ENCODE measurements at regions not wholly inside any gene's neighbourhood (a gene's known extent, or its start where the extent isn't known, plus 50 kb on each side); places are given as distances from the start of the nearest gene placed in this dataset.

DNA sequence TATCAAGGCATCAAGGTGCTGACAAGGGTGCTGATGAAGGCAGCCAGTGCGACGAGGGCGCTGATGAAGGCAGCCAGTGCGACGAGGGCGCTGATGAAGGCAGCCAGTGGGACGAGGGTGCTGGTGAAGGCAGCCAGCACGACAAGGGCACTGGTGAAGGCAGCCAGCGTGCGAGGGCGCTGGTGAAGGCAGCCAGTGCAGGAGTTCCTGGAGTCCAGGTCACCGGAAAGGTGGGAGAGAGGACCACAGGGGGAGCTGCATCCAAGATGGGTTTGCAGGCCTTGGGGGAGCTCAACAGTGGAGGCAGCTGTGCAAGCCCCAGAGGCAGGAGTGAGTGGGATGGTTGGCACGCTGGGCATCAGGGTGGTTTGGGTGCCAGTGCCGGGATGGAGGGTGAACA, 176.3 kb downstream of the TBXT start:
- TF ChIP-seq, protein P1, sequence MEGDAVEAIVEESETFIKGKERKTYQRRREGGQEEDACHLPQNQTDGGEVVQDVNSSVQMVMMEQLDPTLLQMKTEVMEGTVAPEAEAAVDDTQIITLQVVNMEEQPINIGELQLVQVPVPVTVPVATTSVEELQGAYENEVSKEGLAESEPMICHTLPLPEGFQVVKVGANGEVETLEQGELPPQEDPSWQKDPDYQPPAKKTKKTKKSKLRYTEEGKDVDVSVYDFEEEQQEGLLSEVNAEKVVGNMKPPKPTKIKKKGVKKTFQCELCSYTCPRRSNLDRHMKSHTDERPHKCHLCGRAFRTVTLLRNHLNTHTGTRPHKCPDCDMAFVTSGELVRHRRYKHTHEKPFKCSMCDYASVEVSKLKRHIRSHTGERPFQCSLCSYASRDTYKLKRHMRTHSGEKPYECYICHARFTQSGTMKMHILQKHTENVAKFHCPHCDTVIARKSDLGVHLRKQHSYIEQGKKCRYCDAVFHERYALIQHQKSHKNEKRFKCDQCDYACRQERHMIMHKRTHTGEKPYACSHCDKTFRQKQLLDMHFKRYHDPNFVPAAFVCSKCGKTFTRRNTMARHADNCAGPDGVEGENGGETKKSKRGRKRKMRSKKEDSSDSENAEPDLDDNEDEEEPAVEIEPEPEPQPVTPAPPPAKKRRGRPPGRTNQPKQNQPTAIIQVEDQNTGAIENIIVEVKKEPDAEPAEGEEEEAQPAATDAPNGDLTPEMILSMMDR (IDR thresholded peaks at IDR 0.05; ENCODE audit: low read depth, low read length, missing control alignments), result no peak
- DNase-seq (ENCODE audit: low read depth), result no peak
- no peak overlapping the region for H3K4me3 ChIP-seq (ENCODE audit: low read depth, low read length)
- in situ Hi-C loops (cut with HindIII; ENCODE audit: low sequenced_read_pairs), result no loop called here

DNA sequence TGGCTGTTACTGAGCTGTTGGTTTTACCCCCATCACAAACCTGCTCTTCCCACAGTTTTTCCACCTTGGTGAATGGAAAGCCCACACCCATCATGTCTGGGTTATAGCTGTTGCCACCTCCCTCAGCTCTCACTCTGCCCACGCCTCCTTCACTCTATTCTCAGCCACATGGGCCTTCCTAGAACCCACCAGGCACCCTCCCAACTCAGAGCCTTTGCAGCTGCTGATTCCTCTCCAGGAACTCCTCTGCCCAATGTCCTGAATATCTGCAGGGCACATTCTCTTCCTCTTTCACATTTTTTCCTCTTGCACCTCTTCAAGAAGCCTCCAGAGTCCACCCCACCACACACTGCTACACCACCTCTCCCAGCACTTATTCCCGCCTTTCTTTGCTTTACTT, 177.4 kb downstream of the TBXT start:
- no peak for DNase-seq (ENCODE audit: low read depth)
- TF ChIP-seq, protein P1 (IDR thresholded peaks at IDR 0.05; ENCODE audit: low read depth, low read length, missing control alignments), result no peak
- in situ Hi-C loops (cut with HindIII; ENCODE audit: low sequenced_read_pairs), result no loop called here
- no peak overlapping the region for H3K4me3 ChIP-seq (ENCODE audit: low read depth, low read length)

DNA sequence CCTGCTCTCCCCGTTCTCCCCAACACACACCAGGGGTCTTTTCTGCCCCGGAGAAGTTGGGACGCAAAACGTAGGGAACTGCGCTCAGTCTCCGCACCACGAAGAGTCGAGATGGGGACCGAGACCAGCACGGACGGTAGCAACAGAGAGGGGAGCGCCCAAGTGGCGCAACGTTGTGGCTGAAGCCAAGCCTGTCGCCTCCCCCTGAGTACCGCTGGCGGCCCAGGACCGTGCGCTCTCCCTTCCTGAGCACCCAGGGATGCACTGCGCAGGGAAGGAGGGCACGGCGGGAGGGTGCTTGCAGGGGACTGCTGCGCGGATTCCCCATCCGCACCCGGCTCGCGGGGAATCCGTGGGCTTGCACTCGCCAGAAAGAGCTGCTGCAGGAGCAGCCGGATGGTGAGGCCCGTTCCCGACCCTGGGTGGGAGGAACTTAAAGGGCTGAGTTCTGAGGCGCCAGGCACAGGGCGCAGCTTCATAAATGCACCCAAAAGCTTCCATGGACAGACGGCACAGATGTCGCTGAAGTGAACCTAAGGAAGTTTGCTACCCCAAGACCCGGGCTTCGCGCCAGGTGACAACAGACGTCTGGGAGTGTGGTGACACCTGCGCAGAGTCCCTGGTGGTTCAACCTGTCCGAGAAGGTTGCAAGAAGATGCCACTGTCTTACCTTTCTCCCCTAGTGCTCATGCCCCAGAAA, 178.7 kb downstream of the TBXT start:
- TF ChIP-seq, protein P1 (IDR thresholded peaks at IDR 0.05; ENCODE audit: low read depth, low read length, missing control alignments), result no peak
- peak overlapping the region; percentile 51 for H3K4me3 ChIP-seq (ENCODE audit: low read depth, low read length)
- no peak for DNase-seq (ENCODE audit: low read depth)
- in situ Hi-C loops (cut with HindIII; ENCODE audit: low sequenced_read_pairs), result no loop called here

DNA sequence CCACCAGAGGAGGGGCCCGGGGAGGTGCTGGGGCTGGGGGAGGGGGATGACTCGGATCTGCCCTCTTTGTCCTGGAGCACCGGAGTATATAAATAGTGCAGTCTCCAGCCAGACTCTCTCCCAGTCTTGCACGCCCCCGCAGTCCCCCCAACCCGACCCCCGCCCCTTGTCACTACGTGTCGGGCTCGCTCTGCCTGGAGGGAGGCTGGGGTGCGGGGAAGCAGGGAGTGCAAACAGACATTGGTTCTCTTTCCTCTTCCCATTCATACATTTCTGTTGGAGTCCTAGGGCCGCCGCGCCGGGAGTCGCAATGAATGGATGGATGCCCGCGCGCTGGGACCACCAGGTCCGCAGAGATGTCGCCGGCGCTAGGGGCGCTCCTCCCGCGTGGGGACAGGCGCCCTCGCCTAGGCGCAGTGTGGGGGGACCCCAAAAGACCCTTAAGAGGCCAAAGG, 179.3 kb downstream of the TBXT start:
- TF ChIP-seq, protein P1 (IDR thresholded peaks at IDR 0.05; ENCODE audit: low read depth, low read length, missing control alignments), result no peak
- in situ Hi-C loops (cut with HindIII; ENCODE audit: low sequenced_read_pairs), result no loop called here
- DNase-seq (ENCODE audit: low read depth), result no peak
- peak overlapping the region; percentile 51 for H3K4me3 ChIP-seq (ENCODE audit: low read depth, low read length)

DNA sequence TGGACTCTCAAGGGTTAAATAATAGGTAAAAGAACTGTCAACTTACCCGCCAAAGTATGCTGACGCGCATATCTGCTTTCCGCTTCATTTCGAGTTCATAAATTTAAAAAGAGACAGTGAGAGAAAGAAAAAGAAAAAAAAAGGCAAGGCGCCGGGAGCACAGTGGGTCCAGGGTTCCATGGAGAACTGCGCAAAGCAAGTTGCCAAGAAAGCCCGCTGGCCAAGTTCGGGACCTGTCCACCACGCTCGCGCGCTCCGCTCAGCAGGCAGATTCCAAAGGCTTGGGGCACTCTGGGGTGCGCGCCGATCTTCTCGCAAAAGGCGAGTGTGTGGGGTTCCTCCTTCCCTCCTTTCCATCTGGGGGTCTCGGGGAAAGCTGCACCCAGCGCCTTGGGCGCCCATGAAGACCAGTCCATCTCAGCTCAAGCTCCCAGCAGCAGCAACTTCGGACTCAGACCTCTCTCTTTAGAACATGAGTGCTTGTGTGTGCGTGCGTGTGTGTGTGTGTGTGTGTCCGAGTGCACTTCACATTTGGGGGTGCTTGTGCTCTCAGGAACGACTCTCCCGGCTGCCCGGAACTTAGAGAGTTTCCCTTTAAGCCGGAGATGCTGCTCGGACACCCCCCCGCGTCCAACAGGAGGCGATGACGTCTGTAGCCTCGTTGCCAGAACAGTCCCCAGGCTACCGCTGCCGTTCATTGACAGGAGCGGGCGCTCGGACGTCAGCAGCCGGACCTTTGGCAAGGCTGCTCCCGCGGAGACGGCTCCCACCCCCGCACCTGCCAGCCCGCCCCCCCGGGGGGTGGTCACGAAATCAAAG, 180.0 kb downstream of the TBXT start:
- peak; percentile 87 for DNase-seq (ENCODE audit: low read depth)
- in situ Hi-C loops (cut with HindIII; ENCODE audit: low sequenced_read_pairs), result no loop called here
- TF ChIP-seq, protein P1 (IDR thresholded peaks at IDR 0.05; ENCODE audit: low read depth, low read length, missing control alignments), result no peak
- peak overlapping the region; percentile 51 for H3K4me3 ChIP-seq (ENCODE audit: low read depth, low read length)

DNA sequence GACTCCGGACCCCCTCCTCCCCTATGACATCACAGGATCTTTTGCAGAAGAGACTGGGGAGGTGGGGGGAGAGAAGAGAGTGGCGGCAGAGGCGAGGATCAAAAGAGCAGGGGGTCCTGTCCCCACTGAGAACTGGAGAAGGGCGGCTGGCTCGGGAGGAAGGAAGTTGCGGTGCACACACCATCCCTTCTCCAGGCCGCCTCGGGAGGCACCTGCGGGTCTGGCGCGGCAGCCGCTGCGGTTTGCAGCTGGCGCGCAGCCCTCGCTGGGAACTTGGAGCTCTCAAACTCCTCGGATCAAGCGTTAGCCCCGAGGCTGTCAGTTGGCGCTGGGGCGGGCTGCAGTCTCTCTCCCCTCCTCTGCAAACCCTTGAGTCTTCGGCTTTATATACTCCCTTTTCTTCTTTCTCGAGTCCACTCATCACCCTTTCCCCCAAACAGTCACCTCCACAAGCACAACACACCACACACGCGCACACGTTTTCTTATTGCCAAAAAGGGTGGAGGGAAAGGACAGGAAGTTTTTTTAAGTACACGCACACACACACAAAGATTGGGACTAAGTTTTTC, 180.7 kb downstream of the TBXT start:
- in situ Hi-C loops (cut with HindIII; ENCODE audit: low sequenced_read_pairs), result no loop called here
- DNase-seq (ENCODE audit: low read depth), result no peak
- TF ChIP-seq, protein P1 (IDR thresholded peaks at IDR 0.05; ENCODE audit: low read depth, low read length, missing control alignments), result no peak
- peak overlapping the region; percentile 51 for H3K4me3 ChIP-seq (ENCODE audit: low read depth, low read length)
